ENCODE measurements at regions not wholly inside any gene's neighbourhood (a gene's known extent, or its start where the extent isn't known, plus 50 kb on each side); places are given as distances from the start of the nearest gene placed in this dataset.

DNA sequence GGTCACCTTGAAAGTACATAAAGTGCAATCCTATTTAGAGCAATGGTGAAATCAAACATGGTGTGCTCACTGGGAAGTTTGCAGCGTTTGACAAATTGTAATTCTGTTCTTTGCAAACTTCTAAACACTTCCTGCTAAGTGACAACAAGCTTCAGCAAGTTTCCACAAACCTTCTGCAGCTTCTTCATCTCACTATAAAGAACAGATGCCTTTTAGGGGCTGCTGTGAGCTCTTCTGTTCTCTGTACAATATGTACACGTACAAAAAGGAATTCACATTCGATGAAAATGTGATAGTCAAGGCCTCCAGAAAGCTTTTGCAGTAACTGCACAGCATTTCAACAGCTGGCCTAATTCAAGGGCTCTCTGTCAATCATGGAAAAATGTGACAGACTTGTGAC is 543.1 kb downstream of the CETN3 start:
- Histone ChIP-seq H3K27me3 (ENCODE audit: control insufficient read depth, insufficient read depth, low read length) (no peaks in the 10 kb centered on the region), H3K36me3 (ENCODE audit: control insufficient read depth, insufficient read depth, low read length) (no peaks in the 10 kb centered on the region), H3K4me1 (ENCODE audit: control insufficient read depth, insufficient read depth, low read length) (no peaks in the 10 kb centered on the region), H3K27ac (ENCODE audit: low read length) (no peak overlapping the region), H3K4me3 (ENCODE audit: low read length) (no peak overlapping the region), H3K9me3 (ENCODE audit: control insufficient read depth, low read depth, low read length) (no peaks in the 10 kb centered on the region)
- DNase-seq, result no peak
- no CpG with 5 or more reads among the region's 3 CpGs for WGBS (ENCODE audit: insufficient coverage, low lambda C conversion rate)

GRCh38 chr5:89864941-89865340 is 544.6 kb downstream of the CETN3 start:
- Histone ChIP-seq H3K36me3 (ENCODE audit: control insufficient read depth, insufficient read depth, low read length) (no peaks in the 10 kb centered on the region), H3K9me3 (ENCODE audit: control insufficient read depth, low read depth, low read length) (no peaks in the 10 kb centered on the region), H3K27me3 (ENCODE audit: control insufficient read depth, insufficient read depth, low read length) (no peaks in the 10 kb centered on the region), H3K27ac (ENCODE audit: low read length) (no peak overlapping the region), H3K4me3 (ENCODE audit: low read length) (no peak overlapping the region), H3K4me1 (ENCODE audit: control insufficient read depth, insufficient read depth, low read length) (no peaks in the 10 kb centered on the region)
- DNase-seq, result no peak
- WGBS (ENCODE audit: insufficient coverage, low lambda C conversion rate), result 100% methylated on average over 1 of the region's 1 CpG

DNA sequence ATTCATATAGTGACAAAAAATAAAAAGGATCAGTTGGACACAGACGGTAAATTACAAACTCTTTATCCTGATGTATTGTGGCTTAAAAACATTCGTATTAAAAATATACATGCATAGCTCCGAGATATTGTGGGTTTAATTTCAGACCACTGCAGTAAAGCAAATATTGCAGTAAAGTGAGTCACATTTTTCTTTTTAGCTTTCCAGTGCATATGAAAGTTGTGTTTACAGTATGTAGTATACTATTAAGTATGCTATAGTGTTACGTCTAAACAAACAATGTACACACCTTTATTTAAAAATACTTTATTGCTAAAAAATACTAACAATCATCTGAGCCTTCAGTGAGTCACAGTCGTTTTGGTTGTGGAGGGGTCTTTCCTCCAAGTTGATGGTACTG is 551.8 kb downstream of the CETN3 start:
- Histone ChIP-seq H3K36me3 (ENCODE audit: control insufficient read depth, insufficient read depth, low read length) (no peaks in the 10 kb centered on the region), H3K4me3 (ENCODE audit: low read length) (no peak overlapping the region), H3K4me1 (ENCODE audit: control insufficient read depth, insufficient read depth, low read length) (no peaks in the 10 kb centered on the region), H3K9me3 (ENCODE audit: control insufficient read depth, low read depth, low read length) (no peaks in the 10 kb centered on the region), H3K27ac (ENCODE audit: low read length) (no peak overlapping the region), H3K27me3 (ENCODE audit: control insufficient read depth, insufficient read depth, low read length) (no peaks in the 10 kb centered on the region)
- 100% methylated on average over 3 of the region's 5 CpGs for WGBS (ENCODE audit: insufficient coverage, low lambda C conversion rate)
- DNase-seq, result no peak

DNA sequence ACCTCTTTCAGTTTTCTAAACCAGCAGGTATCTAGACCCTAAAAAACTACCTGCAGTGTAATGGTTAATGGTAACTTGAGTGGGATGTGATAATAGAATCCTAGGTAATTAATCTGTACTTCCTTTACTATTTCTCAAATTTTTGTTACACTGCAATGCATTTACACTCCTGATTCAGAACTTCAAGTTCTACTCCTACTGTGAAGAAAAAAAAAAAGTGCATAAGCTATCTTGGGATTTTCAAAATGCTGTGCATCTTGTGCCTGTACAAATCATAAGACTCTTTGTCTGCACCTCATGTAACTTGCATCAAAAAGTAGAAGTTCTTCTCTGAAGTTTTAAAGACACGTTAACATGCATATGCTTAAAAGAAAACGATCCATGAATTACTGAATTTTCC is 554.1 kb downstream of the CETN3 start:
- DNase-seq, result no peak
- H3K36me3 ChIP-seq (ENCODE audit: control insufficient read depth, insufficient read depth, low read length), result no peaks in the 10 kb centered on the region
- no peak overlapping the region for H3K4me3 ChIP-seq (ENCODE audit: low read length)
- no peaks in the 10 kb centered on the region for H3K27me3 ChIP-seq (ENCODE audit: control insufficient read depth, insufficient read depth, low read length)
- WGBS (ENCODE audit: insufficient coverage, low lambda C conversion rate), result 92% methylated on average over 2 of the region's 2 CpGs
- no peak overlapping the region for H3K27ac ChIP-seq (ENCODE audit: low read length)
- no peaks in the 10 kb centered on the region for H3K9me3 ChIP-seq (ENCODE audit: control insufficient read depth, low read depth, low read length)
- no peaks in the 10 kb centered on the region for H3K4me1 ChIP-seq (ENCODE audit: control insufficient read depth, insufficient read depth, low read length)

DNA sequence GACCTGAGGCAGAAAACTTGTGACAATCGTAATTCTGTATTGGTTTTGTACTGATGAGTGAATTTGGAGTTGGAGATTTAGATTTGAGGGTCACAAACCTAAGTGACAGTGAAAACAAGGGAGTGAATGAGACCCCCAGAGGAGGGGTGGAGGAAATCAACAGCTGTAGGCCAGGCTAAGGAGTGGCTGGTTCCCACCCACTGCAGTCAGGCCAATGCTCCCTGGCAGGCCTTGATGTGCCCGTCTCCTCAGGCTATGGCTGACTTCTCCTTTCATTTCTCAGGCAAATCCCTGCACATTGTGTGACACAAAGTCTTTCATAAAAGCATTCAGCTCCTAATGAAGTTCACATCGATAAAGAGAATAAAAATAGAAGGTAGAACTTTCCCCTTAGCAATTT is 557.6 kb downstream of the CETN3 start:
- H3K27ac ChIP-seq (ENCODE audit: low read length), result no peak overlapping the region
- no peaks in the 10 kb centered on the region for H3K9me3 ChIP-seq (ENCODE audit: control insufficient read depth, low read depth, low read length)
- no peak for DNase-seq
- H3K4me3 ChIP-seq (ENCODE audit: low read length), result no peak overlapping the region
- no peaks in the 10 kb centered on the region for H3K36me3 ChIP-seq (ENCODE audit: control insufficient read depth, insufficient read depth, low read length)
- no peaks in the 10 kb centered on the region for H3K27me3 ChIP-seq (ENCODE audit: control insufficient read depth, insufficient read depth, low read length)
- H3K4me1 ChIP-seq (ENCODE audit: control insufficient read depth, insufficient read depth, low read length), result no peaks in the 10 kb centered on the region
- no CpG with 5 or more reads among the region's 3 CpGs for WGBS (ENCODE audit: insufficient coverage, low lambda C conversion rate)

DNA sequence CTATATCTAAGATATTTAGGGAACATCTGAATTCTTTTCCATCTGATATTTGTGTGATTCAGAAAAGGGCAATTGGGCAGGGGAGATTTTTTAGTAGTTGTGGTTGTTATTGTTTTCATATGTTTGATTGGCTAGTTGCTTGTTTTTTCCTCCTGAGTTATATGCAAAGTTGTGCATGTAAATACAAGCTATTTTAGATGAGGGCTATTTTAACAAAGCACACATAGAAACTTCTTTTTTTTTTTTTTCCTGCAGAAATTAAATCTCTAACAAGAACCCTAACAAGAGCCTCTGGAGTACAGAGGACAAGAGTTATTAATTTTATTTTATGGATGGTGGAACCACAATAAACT is 559.1 kb downstream of the CETN3 start:
- DNase-seq, result no peak
- Histone ChIP-seq H3K36me3 (ENCODE audit: control insufficient read depth, insufficient read depth, low read length) (no peaks in the 10 kb centered on the region), H3K4me1 (ENCODE audit: control insufficient read depth, insufficient read depth, low read length) (no peaks in the 10 kb centered on the region), H3K27me3 (ENCODE audit: control insufficient read depth, insufficient read depth, low read length) (no peaks in the 10 kb centered on the region), H3K4me3 (ENCODE audit: low read length) (no peak overlapping the region), H3K27ac (ENCODE audit: low read length) (no peak overlapping the region), H3K9me3 (ENCODE audit: control insufficient read depth, low read depth, low read length) (no peaks in the 10 kb centered on the region)

GRCh38 chr5:89849830-89850512 is 559.6 kb downstream of the CETN3 start:
- no peaks in the 10 kb centered on the region for H3K9me3 ChIP-seq (ENCODE audit: control insufficient read depth, low read depth, low read length)
- no peaks in the 10 kb centered on the region for H3K4me1 ChIP-seq (ENCODE audit: control insufficient read depth, insufficient read depth, low read length)
- no peaks in the 10 kb centered on the region for H3K36me3 ChIP-seq (ENCODE audit: control insufficient read depth, insufficient read depth, low read length)
- DNase-seq, result no peak
- H3K4me3 ChIP-seq (ENCODE audit: low read length), result no peak overlapping the region
- H3K27me3 ChIP-seq (ENCODE audit: control insufficient read depth, insufficient read depth, low read length), result no peaks in the 10 kb centered on the region
- no peak overlapping the region for H3K27ac ChIP-seq (ENCODE audit: low read length)
- WGBS (ENCODE audit: insufficient coverage, low lambda C conversion rate), result no CpG with 5 or more reads among the region's 1 CpG

- no peaks in the 10 kb centered on the region for H3K27me3 ChIP-seq (ENCODE audit: control insufficient read depth, insufficient read depth, low read length)
- no CpG with 5 or more reads among the region's 4 CpGs for WGBS (ENCODE audit: insufficient coverage, low lambda C conversion rate)
- no peaks in the 10 kb centered on the region for H3K36me3 ChIP-seq (ENCODE audit: control insufficient read depth, insufficient read depth, low read length)
- no peak overlapping the region for H3K4me3 ChIP-seq (ENCODE audit: low read length)
- no peak for DNase-seq
- H3K27ac ChIP-seq (ENCODE audit: low read length), result no peak overlapping the region
- no peaks in the 10 kb centered on the region for H3K4me1 ChIP-seq (ENCODE audit: control insufficient read depth, insufficient read depth, low read length)
- no peaks in the 10 kb centered on the region for H3K9me3 ChIP-seq (ENCODE audit: control insufficient read depth, low read depth, low read length)
Measured at GRCh38 chr5:89847743-89848142, 561.8 kb downstream of the CETN3 start.

- Histone ChIP-seq H3K27ac (ENCODE audit: low read length) (no peak overlapping the region), H3K9me3 (ENCODE audit: control insufficient read depth, low read depth, low read length) (no peaks in the 10 kb centered on the region), H3K4me1 (ENCODE audit: control insufficient read depth, insufficient read depth, low read length) (no peaks in the 10 kb centered on the region), H3K4me3 (ENCODE audit: low read length) (no peak overlapping the region), H3K27me3 (ENCODE audit: control insufficient read depth, insufficient read depth, low read length) (no peaks in the 10 kb centered on the region), H3K36me3 (ENCODE audit: control insufficient read depth, insufficient read depth, low read length) (no peaks in the 10 kb centered on the region)
- peak in 1 of 2 donors; percentile 3 for DNase-seq
Measured at GRCh38 chr5:89844548-89844947, 565.0 kb downstream of the CETN3 start.

DNA sequence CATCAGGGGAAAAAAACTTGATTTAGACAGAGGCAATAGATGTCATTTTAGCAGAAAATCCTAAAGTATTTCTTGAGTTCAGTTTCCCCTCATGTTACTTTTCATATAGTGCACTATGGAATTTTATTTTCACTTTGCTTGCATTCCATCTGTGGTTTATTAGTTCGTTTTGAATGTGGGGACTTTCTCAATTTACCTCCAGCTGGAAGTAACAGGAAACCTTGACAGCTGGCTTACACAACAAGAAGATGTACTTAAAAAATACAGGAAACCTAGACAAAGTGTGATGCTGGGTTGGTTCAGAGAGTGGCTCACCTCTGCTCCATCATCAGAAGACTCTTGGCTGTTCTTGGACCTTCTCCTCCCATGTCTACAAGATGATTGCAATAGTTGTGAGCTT is 567.0 kb downstream of the CETN3 start:
- H3K36me3 ChIP-seq (ENCODE audit: control insufficient read depth, insufficient read depth, low read length), result no peaks in the 10 kb centered on the region
- no peaks in the 10 kb centered on the region for H3K27me3 ChIP-seq (ENCODE audit: control insufficient read depth, insufficient read depth, low read length)
- H3K27ac ChIP-seq (ENCODE audit: low read length), result no peak overlapping the region
- H3K9me3 ChIP-seq (ENCODE audit: control insufficient read depth, low read depth, low read length), result no peaks in the 10 kb centered on the region
- no peak for DNase-seq
- H3K4me3 ChIP-seq (ENCODE audit: low read length), result no peak overlapping the region
- WGBS (ENCODE audit: insufficient coverage, low lambda C conversion rate), result 20% methylated on average over 1 of the region's 1 CpG
- H3K4me1 ChIP-seq (ENCODE audit: control insufficient read depth, insufficient read depth, low read length), result no peaks in the 10 kb centered on the region

DNA sequence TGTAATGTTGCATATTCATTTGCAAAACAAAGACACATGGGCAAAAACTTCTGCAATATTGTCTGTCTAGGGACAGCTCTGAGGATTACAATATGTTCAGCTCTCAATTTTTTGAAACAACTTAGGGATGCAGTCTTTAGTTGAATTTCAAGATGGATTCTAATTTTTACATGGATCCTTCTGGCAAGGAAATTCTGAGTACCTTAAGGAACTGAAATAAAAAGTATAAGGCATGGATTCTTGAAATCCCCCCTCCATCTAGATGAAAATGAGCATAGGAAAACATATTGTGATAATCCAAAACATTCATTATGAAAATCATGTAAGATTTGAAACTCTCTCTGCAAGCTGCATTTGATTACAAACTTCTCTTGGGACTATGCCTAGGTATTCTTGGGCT is 568.6 kb downstream of the CETN3 start:
- no peak overlapping the region for H3K27ac ChIP-seq (ENCODE audit: low read length)

More for the DNA sequence above, 568.6 kb downstream of the CETN3 start:
- no peaks in the 10 kb centered on the region for H3K9me3 ChIP-seq (ENCODE audit: control insufficient read depth, low read depth, low read length)
- no peak for DNase-seq
- H3K27me3 ChIP-seq (ENCODE audit: control insufficient read depth, insufficient read depth, low read length), result no peaks in the 10 kb centered on the region
- H3K4me3 ChIP-seq (ENCODE audit: low read length), result no peak overlapping the region
- no peaks in the 10 kb centered on the region for H3K36me3 ChIP-seq (ENCODE audit: control insufficient read depth, insufficient read depth, low read length)
- no peaks in the 10 kb centered on the region for H3K4me1 ChIP-seq (ENCODE audit: control insufficient read depth, insufficient read depth, low read length)

All from large intestine (tissue), 3 donors.